Liver (tissue), 3 donors: ENCODE measurements at regions not wholly inside any gene's neighbourhood (a gene's known extent, or its start where the extent isn't known, plus 50 kb on each side); places are given as distances from the start of the nearest gene placed in this dataset.

Experiments used
- CTCF ChIP-seq: fragments of 150-350 bp; IDR thresholded peaks from 2 replicates; pipeline ENCODE4 v1.5.1; 2017; ENCODE audit warnings: improper control_type of control experiment, low read depth, low read length; ENCODE audit not compliant: missing input control
- EGR1 ChIP-seq, 2 donors: IDR thresholded peaks; 2 replicates each; pipeline ENCODE4 v1.6.1; 2016 to 2018; ENCODE audit warnings: antibody characterized with exemption in 2 of 2, low read depth in 2 of 2
- GABPA ChIP-seq, 2 donors: IDR thresholded peaks in 1 of 2; conservative IDR thresholded peaks in 1 of 2; 2 replicates each; pipeline ENCODE4 v1.6.1; 2016; ENCODE audit warnings: antibody characterized with exemption in 2 of 2, mild to moderate bottlenecking in 1 of 2, moderate library complexity in 1 of 2
- HNF4A ChIP-seq, 2 donors: conservative IDR thresholded peaks; 2 replicates each; pipeline ENCODE4 v1.6.1; 2016; ENCODE audit warnings: antibody characterized with exemption in 2 of 2, mild to moderate bottlenecking in 2 of 2
- JUND ChIP-seq, 2 donors: IDR thresholded peaks; 2 replicates each; pipeline ENCODE4 v1.6.1; 2016; ENCODE audit warnings: antibody characterized with exemption in 2 of 2
- MAX ChIP-seq: IDR thresholded peaks from 2 replicates; pipeline ENCODE4 v1.6.1; 2016; ENCODE audit warnings: antibody characterized with exemption
- REST ChIP-seq: IDR thresholded peaks from 2 replicates; pipeline ENCODE4 v1.6.1; 2016; ENCODE audit warnings: antibody characterized with exemption, mild to moderate bottlenecking
- SP1 ChIP-seq: IDR thresholded peaks from 2 replicates; pipeline ENCODE4 v1.6.1; 2018; ENCODE audit warnings: antibody characterized with exemption, mild to moderate bottlenecking
- YY1 ChIP-seq: IDR thresholded peaks from 2 replicates; pipeline ENCODE4 v1.6.1; 2016; ENCODE audit warnings: antibody characterized with exemption, mild to moderate bottlenecking
- donor health status: healthy.
- donor health status: healthy.

- TF ChIP-seq YY1 (no peak), CTCF (no peak), SP1 (no peak), REST (no peak), GABPA (IDR thresholded peaks at IDR 0.05 in 1 of 2, conservative IDR thresholded peaks at IDR 0.05 in 1 of 2) (no peak), EGR1 (IDR thresholded peaks at IDR 0.05; ENCODE audit: low read depth in 2 of 2) (no peak), MAX (no peak), JUND (IDR thresholded peaks at IDR 0.05) (no peak), HNF4A (conservative IDR thresholded peaks at IDR 0.05) (no peak)
Measured at GRCh38 chr13:30829833-30830637, 76.0 kb upstream of the MEDAG start.
